ENCODE measurements at regions not wholly inside any gene's neighbourhood (a gene's known extent, or its start where the extent isn't known, plus 50 kb on each side); places are given as distances from the start of the nearest gene placed in this dataset.

- TF ChIP-seq CTCF (IDR thresholded peaks at IDR 0.05 in 8 of 11, conservative IDR thresholded peaks at IDR 0.05 in 3 of 11) (no peak), POLR2A (IDR thresholded peaks at IDR 0.05) (no peak)
Observed at GRCh38 chr12:103172447-103173112, 215.1 kb downstream of the ASCL1 start.
